Stomach (tissue), 8 donors: ENCODE measurements at regions not wholly inside any gene's neighbourhood (a gene's known extent, or its start where the extent isn't known, plus 50 kb on each side); places are given as distances from the start of the nearest gene placed in this dataset.

Experiments used
- DNase-seq, 2 donors: peaks; one replicate each; pipeline versions ENCODE4 v3.0.0 to v3.0.0-alpha.2; 2013 to 2019
- H3K27ac ChIP-seq, 5 donors: fragments of 200-600 bp in 4 of 5; sonication (generic) in 4 of 5; one replicate each; pipeline ENCODE4 v1.5.1; 2013 to 2019; ENCODE audit warnings: mild to moderate bottlenecking in 1 of 5, moderate library complexity in 1 of 5
- H3K27me3 ChIP-seq, 3 donors: fragments of 200-600 bp; sonication (generic); one replicate each; pipeline ENCODE4 v1.5.1; 2017 to 2019; ENCODE audit warnings: mixed run types in 1 of 3
- H3K36me3 ChIP-seq, 4 donors: fragments of 200-600 bp; sonication (generic); 1 replicate in 3 of 4; 2 replicates in 1 of 4; pipeline ENCODE4 v1.5.1; 2016 to 2019
- H3K4me1 ChIP-seq, 4 donors: fragments of 200-600 bp; sonication (generic); one replicate each; pipeline ENCODE4 v1.5.1; 2016 to 2019
- H3K4me3 ChIP-seq, 4 donors: fragments of 200-600 bp; sonication (generic) in 3 of 4; one replicate each; pipeline ENCODE4 v1.5.1; 2016 to 2019; ENCODE audit warnings: mild to moderate bottlenecking in 1 of 4
- H3K9me3 ChIP-seq, 4 donors: fragments of 200-600 bp; sonication (generic); one replicate each; pipeline ENCODE4 v1.5.1; 2016 to 2019
- CTCF ChIP-seq, 7 experiments: fragments of 450-650 bp in 4 of 7; fragments of 200-600 bp in 3 of 7; sonication (generic) in 3 of 7; IDR thresholded peaks; one replicate each; pipeline ENCODE4 v1.5.1; 2016 to 2019; ENCODE audit warnings: antibody characterized with exemption in 7 of 7, control low read depth in 2 of 7, mild to moderate bottlenecking in 1 of 7
- EP300 ChIP-seq: sonication (generic); formaldehyde crosslinking; IDR thresholded peaks from one replicate; pipeline ENCODE4 v1.6.1; 2017; ENCODE audit warnings: antibody characterized with exemption
- POLR2A ChIP-seq, 4 donors: fragments of 450-650 bp; IDR thresholded peaks; one replicate each; pipeline ENCODE4 v1.6.1; 2016; ENCODE audit warnings: antibody characterized with exemption in 4 of 4, control low read depth in 2 of 4, mild to moderate bottlenecking in 1 of 4, moderate library complexity in 1 of 4
- POLR2AphosphoS5 ChIP-seq, 3 donors: sonication (generic); formaldehyde crosslinking; IDR thresholded peaks; one replicate each; pipeline ENCODE4 v1.6.1; 2016; ENCODE audit warnings: antibody characterized with exemption in 3 of 3
- WGBS, 5 donors: extraction: QIAGEN DNeasy Blood & Tissue Kit in 3 of 5; methylation state at CpG; one replicate each; pipeline versions ENCODE4 v1.1.5 to v1.1.7; 2013 to 2018; 5-methylcytosine and 5-hydroxymethylcytosine counted together
- intact Hi-C: fragments of 100-400 bp; cut with DNase I; formaldehyde crosslinking; loops from one replicate; pipeline ENCODE4 v1.15.1; 2023; ENCODE audit warnings: low total_unique reads
- donor health status: healthy with polysubstance abuse.
- donor health status: Bipolar disorder and iron deficiency.
- donor health status: healthy.

- Histone ChIP-seq H3K9me3 (peaks cover 0 to 1% (median 0%) of the 10 kb centered on the region in 4 donors), H3K27ac (no peak overlapping the region), H3K4me3 (no peak overlapping the region), H3K4me1 (no peaks in the 10 kb centered on the region), H3K27me3 (no peaks in the 10 kb centered on the region), H3K36me3 (no peaks in the 10 kb centered on the region)
- DNase-seq = no peak
- WGBS, 5 donors = 89 to 95% (median 89%) methylated on average over 2 of the region's 2 CpGs
- TF ChIP-seq POLR2A (IDR thresholded peaks at IDR 0.05) = no peak
- TF ChIP-seq EP300 = no peak
- TF ChIP-seq POLR2AphosphoS5 (IDR thresholded peaks at IDR 0.05) = no peak
- no peak for TF ChIP-seq CTCF (IDR thresholded peaks at IDR 0.05)
- intact Hi-C loops = no loop called here
Observed at GRCh38 chr16:50866806-50867205, 124.9 kb downstream of the CYLD start.

GRCh38 chr16:50864386-50864785 is 122.5 kb downstream of the CYLD start:
- H3K4me3 ChIP-seq = no peak overlapping the region
- no peak for DNase-seq
- H3K36me3 ChIP-seq = no peaks in the 10 kb centered on the region
- intact Hi-C loops = no loop called here
- no peaks in the 10 kb centered on the region for H3K4me1 ChIP-seq
- no peak for TF ChIP-seq EP300
- no peak overlapping the region for H3K27ac ChIP-seq
- H3K9me3 ChIP-seq = no peaks in the 10 kb centered on the region
- 77 to 86% (median 84%) methylated on average over 5 of the region's 5 CpGs for WGBS, 5 donors
- no peaks in the 10 kb centered on the region for H3K27me3 ChIP-seq

- no peak overlapping the region for H3K27ac ChIP-seq
- intact Hi-C loops = no loop called here
- no peak overlapping the region for H3K4me3 ChIP-seq
- no peaks in the 10 kb centered on the region for H3K27me3 ChIP-seq
- no peak for DNase-seq
- no peaks in the 10 kb centered on the region for H3K9me3 ChIP-seq
- H3K36me3 ChIP-seq = no peaks in the 10 kb centered on the region
- WGBS, 5 donors = 83 to 91% (median 88%) methylated on average over 5 to 8 of the region's 8 CpGs
- TF ChIP-seq CTCF (IDR thresholded peaks at IDR 0.05) (no peak), POLR2AphosphoS5 (IDR thresholded peaks at IDR 0.05) (no peak), EP300 (no peak), POLR2A (IDR thresholded peaks at IDR 0.05) (no peak)
- no peaks in the 10 kb centered on the region for H3K4me1 ChIP-seq
Observed at GRCh38 chr16:50863644-50864144, 121.8 kb downstream of the CYLD start.

GRCh38 chr16:50862818-50863643 is 121.1 kb downstream of the CYLD start:
- no peak overlapping the region for H3K27ac ChIP-seq
- no peak overlapping the region for H3K4me3 ChIP-seq
- intact Hi-C loops = no loop called here
- no peaks in the 10 kb centered on the region for H3K27me3 ChIP-seq
- H3K36me3 ChIP-seq = no peaks in the 10 kb centered on the region
- H3K4me1 ChIP-seq = no peaks in the 10 kb centered on the region
- TF ChIP-seq CTCF (IDR thresholded peaks at IDR 0.05) (no peak), POLR2AphosphoS5 (IDR thresholded peaks at IDR 0.05) (no peak), POLR2A (IDR thresholded peaks at IDR 0.05) (no peak), EP300 (no peak)
- WGBS, 5 donors = 77 to 86% (median 81%) methylated on average over 22 to 25 of the region's 25 CpGs
- H3K9me3 ChIP-seq = no peaks in the 10 kb centered on the region
- DNase-seq = no peak

- Histone ChIP-seq H3K27ac (no peak overlapping the region), H3K4me1 (no peaks in the 10 kb centered on the region), H3K36me3 (no peaks in the 10 kb centered on the region), H3K27me3 (no peaks in the 10 kb centered on the region), H3K9me3 (no peaks in the 10 kb centered on the region), H3K4me3 (no peak overlapping the region)
- TF ChIP-seq CTCF (IDR thresholded peaks at IDR 0.05) (no peak), POLR2A (IDR thresholded peaks at IDR 0.05) (no peak), EP300 (no peak), POLR2AphosphoS5 (IDR thresholded peaks at IDR 0.05) (no peak)
- intact Hi-C loops = no loop called here
- no peak for DNase-seq
- 38 to 47% (median 45%) methylated on average over 4 of the region's 4 CpGs for WGBS, 5 donors
Observed at GRCh38 chr16:50861970-50862411, 120.1 kb downstream of the CYLD start.
